ENCODE measurements at regions not wholly inside any gene's neighbourhood (a gene's known extent, or its start where the extent isn't known, plus 50 kb on each side); places are given as distances from the start of the nearest gene placed in this dataset.

DNA sequence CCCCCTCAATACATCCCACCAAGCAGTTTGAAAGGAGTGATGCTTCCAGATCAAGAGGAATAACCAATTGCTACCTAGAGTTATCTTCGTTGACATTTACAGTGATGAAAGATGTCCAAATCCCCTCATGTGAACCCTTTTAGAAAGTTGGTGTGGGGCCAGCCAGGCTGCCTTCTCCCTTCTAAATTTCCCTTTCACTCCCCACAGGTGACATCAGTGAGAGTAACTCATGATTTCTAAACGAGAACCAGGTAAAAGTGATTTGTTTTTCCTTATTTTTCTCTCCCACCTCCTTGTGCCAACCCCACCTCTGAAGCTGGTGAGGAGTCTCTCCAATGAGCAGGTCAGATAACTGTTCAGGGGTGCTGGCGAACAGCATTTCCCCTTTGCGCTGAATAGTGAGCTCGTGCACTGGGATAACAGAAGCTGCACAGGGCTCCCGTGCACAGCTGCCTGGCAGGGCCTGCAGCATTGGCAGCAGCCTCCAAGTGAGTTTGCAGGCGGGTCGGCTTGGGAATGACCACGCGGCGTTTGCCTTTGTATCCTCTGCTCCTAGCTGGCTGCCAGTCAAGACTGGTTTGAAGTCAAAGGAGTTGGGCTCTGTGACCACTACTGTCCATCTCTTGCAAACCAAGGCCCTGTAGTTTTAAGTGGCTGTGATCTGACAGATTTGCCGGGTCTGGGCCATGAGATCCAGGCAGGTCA, 70.2 kb upstream of the CORO2B start:
- H3K27me3 ChIP-seq (ENCODE audit: insufficient read depth), result no peaks in the 10 kb centered on the region
- H3F3A ChIP-seq (replicated peaks; ENCODE audit: low read depth), result no peaks in the 10 kb centered on the region
- Mint-ChIP-seq H3K4me1 (peaks cover 17% of the 10 kb centered on the region), H3K27ac (no peak overlapping the region), H3K27me3 (ENCODE audit: insufficient read depth, low read depth, poor library complexity) (peaks cover 7% of the 10 kb centered on the region), H3K4me3 (no peak overlapping the region), H3K9me3 (peaks cover 13% of the 10 kb centered on the region), H3K36me3 (ENCODE audit: low read depth) (no peaks in the 10 kb centered on the region; the same call in 2 of the 3 replicates)
- H2AFZ ChIP-seq, result 0 out of 2 replicates have a peak overlapping the region, but pooled peaks have one; percentile 7
- no peak overlapping the region for H3K27ac ChIP-seq (ENCODE audit: low read depth)
- H4K20me1 ChIP-seq (replicated peaks; ENCODE audit: insufficient read depth), result no peaks in the 10 kb centered on the region
- no peak for ATAC-seq
- H3K4me1 ChIP-seq (ENCODE audit: insufficient read depth), result peaks cover 11% of the 10 kb centered on the region
- no peaks in the 10 kb centered on the region for H3K79me2 ChIP-seq (replicated peaks; ENCODE audit: insufficient read depth)
- H3K4me2 ChIP-seq, result no peak overlapping the region
- H3K4me3 ChIP-seq, result no peak overlapping the region
- TF ChIP-seq NANOG (IDR thresholded peaks at IDR 0.05; ENCODE audit: borderline replicate concordance), result no peak
- TF ChIP-seq, protein P1, sequence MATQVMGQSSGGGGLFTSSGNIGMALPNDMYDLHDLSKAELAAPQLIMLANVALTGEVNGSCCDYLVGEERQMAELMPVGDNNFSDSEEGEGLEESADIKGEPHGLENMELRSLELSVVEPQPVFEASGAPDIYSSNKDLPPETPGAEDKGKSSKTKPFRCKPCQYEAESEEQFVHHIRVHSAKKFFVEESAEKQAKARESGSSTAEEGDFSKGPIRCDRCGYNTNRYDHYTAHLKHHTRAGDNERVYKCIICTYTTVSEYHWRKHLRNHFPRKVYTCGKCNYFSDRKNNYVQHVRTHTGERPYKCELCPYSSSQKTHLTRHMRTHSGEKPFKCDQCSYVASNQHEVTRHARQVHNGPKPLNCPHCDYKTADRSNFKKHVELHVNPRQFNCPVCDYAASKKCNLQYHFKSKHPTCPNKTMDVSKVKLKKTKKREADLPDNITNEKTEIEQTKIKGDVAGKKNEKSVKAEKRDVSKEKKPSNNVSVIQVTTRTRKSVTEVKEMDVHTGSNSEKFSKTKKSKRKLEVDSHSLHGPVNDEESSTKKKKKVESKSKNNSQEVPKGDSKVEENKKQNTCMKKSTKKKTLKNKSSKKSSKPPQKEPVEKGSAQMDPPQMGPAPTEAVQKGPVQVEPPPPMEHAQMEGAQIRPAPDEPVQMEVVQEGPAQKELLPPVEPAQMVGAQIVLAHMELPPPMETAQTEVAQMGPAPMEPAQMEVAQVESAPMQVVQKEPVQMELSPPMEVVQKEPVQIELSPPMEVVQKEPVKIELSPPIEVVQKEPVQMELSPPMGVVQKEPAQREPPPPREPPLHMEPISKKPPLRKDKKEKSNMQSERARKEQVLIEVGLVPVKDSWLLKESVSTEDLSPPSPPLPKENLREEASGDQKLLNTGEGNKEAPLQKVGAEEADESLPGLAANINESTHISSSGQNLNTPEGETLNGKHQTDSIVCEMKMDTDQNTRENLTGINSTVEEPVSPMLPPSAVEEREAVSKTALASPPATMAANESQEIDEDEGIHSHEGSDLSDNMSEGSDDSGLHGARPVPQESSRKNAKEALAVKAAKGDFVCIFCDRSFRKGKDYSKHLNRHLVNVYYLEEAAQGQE (IDR thresholded peaks at IDR 0.05; ENCODE audit: unreplicated experiment), result no peak
- TF ChIP-seq ZNF114 (CRISPR knock-in tag; IDR thresholded peaks at IDR 0.05), result no peak
- TF ChIP-seq CREB1 (CRISPR knock-in tag; IDR thresholded peaks at IDR 0.05; ENCODE audit: low read depth), result no peak
- no peak for TF ChIP-seq ZNF331 (CRISPR knock-in tag; IDR thresholded peaks at IDR 0.05; ENCODE audit: low read depth)
- TF ChIP-seq POLR2AphosphoS5 (IDR thresholded peaks at IDR 0.05; ENCODE audit: low read depth), result no peak
- TF ChIP-seq, protein P2, sequence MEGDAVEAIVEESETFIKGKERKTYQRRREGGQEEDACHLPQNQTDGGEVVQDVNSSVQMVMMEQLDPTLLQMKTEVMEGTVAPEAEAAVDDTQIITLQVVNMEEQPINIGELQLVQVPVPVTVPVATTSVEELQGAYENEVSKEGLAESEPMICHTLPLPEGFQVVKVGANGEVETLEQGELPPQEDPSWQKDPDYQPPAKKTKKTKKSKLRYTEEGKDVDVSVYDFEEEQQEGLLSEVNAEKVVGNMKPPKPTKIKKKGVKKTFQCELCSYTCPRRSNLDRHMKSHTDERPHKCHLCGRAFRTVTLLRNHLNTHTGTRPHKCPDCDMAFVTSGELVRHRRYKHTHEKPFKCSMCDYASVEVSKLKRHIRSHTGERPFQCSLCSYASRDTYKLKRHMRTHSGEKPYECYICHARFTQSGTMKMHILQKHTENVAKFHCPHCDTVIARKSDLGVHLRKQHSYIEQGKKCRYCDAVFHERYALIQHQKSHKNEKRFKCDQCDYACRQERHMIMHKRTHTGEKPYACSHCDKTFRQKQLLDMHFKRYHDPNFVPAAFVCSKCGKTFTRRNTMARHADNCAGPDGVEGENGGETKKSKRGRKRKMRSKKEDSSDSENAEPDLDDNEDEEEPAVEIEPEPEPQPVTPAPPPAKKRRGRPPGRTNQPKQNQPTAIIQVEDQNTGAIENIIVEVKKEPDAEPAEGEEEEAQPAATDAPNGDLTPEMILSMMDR (conservative IDR thresholded peaks at IDR 0.05; ENCODE audit: low read depth in 2 of 2), result no peak
- TF ChIP-seq JUNB (IDR thresholded peaks at IDR 0.05; ENCODE audit: unreplicated experiment), result no peak
- H3K9me2 ChIP-seq (ENCODE audit: insufficient read depth), result peaks cover 3% of the 10 kb centered on the region; the same call in 1 of the 2 replicates
- no peak for DNase-seq (ENCODE audit: low spot score)
- H3K36me3 ChIP-seq (ENCODE audit: insufficient read depth), result no peaks in the 10 kb centered on the region

DNA sequence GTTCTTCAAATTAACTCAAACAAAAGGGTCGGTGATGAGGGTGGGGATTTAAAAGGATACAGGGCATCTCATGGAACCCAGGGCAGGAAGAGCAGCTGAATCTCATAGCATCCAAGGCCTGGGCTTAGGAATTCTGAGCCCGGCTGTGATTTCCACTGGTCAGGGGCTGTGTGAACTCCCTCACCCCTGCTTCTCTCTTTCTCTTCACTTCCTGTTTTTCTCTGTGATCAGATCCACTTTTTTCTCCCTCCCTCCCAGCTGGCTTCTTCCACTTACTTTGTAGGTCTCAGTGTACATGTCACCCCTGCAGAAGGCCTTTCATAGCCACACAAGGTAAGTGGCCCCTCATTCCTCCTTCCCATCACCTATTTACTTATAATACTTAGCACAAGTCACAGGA, 68.2 kb upstream of the CORO2B start:
- DNase-seq (ENCODE audit: low spot score) (no peak), ATAC-seq (no peak)
- H3K27me3 Mint-ChIP-seq (ENCODE audit: insufficient read depth, low read depth, poor library complexity), result peaks cover 6% of the 10 kb centered on the region
- H3K27me3 ChIP-seq (ENCODE audit: insufficient read depth), result no peaks in the 10 kb centered on the region
- H3K27ac Mint-ChIP-seq, result no peak overlapping the region
- H3K36me3 Mint-ChIP-seq (ENCODE audit: low read depth), result no peaks in the 10 kb centered on the region; the same call in 2 of the 3 replicates
- H3K4me3 Mint-ChIP-seq, result no peak overlapping the region
- peaks cover 12% of the 10 kb centered on the region for H3K4me1 Mint-ChIP-seq
- H3F3A ChIP-seq (replicated peaks; ENCODE audit: low read depth), result no peaks in the 10 kb centered on the region
- no peaks in the 10 kb centered on the region for H3K36me3 ChIP-seq (ENCODE audit: insufficient read depth)
- H3K79me2 ChIP-seq (replicated peaks; ENCODE audit: insufficient read depth), result no peaks in the 10 kb centered on the region
- H3K27ac ChIP-seq (ENCODE audit: low read depth), result no peak overlapping the region
- H3K9me2 ChIP-seq (ENCODE audit: insufficient read depth), result no peaks in the 10 kb centered on the region; the same call in 1 of the 2 replicates
- peaks cover 16% of the 10 kb centered on the region for H3K9me3 Mint-ChIP-seq
- H3K4me1 ChIP-seq (ENCODE audit: insufficient read depth), result peaks cover 11% of the 10 kb centered on the region
- H3K4me2 ChIP-seq, result no peak overlapping the region
- no peaks in the 10 kb centered on the region for H4K20me1 ChIP-seq (replicated peaks; ENCODE audit: insufficient read depth)
- H3K4me3 ChIP-seq, result no peak overlapping the region
- TF ChIP-seq, protein P1 (IDR thresholded peaks at IDR 0.05; ENCODE audit: unreplicated experiment), result no peak
- no peak for TF ChIP-seq EZH2phosphoT487 (IDR thresholded peaks at IDR 0.05; ENCODE audit: unreplicated experiment)
- no peak for TF ChIP-seq EZH2 (IDR thresholded peaks at IDR 0.05; ENCODE audit: low read depth, unreplicated experiment)
- TF ChIP-seq, protein P3, sequence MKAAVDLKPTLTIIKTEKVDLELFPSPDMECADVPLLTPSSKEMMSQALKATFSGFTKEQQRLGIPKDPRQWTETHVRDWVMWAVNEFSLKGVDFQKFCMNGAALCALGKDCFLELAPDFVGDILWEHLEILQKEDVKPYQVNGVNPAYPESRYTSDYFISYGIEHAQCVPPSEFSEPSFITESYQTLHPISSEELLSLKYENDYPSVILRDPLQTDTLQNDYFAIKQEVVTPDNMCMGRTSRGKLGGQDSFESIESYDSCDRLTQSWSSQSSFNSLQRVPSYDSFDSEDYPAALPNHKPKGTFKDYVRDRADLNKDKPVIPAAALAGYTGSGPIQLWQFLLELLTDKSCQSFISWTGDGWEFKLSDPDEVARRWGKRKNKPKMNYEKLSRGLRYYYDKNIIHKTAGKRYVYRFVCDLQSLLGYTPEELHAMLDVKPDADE (IDR thresholded peaks at IDR 0.05), result no peak
- no peak for TF ChIP-seq ZNF331 (CRISPR knock-in tag; IDR thresholded peaks at IDR 0.05; ENCODE audit: low read depth)
- TF ChIP-seq JUNB (IDR thresholded peaks at IDR 0.05; ENCODE audit: unreplicated experiment), result no peak
- TF ChIP-seq CREB1 (CRISPR knock-in tag; IDR thresholded peaks at IDR 0.05; ENCODE audit: low read depth), result no peak
- no peak for TF ChIP-seq ZNF114 (CRISPR knock-in tag; IDR thresholded peaks at IDR 0.05)
- H2AFZ ChIP-seq, result no peak overlapping the region
